ENCODE measurements at regions not wholly inside any gene's neighbourhood (a gene's known extent, or its start where the extent isn't known, plus 50 kb on each side); places are given as distances from the start of the nearest gene placed in this dataset.

- TF ChIP-seq, protein P1, sequence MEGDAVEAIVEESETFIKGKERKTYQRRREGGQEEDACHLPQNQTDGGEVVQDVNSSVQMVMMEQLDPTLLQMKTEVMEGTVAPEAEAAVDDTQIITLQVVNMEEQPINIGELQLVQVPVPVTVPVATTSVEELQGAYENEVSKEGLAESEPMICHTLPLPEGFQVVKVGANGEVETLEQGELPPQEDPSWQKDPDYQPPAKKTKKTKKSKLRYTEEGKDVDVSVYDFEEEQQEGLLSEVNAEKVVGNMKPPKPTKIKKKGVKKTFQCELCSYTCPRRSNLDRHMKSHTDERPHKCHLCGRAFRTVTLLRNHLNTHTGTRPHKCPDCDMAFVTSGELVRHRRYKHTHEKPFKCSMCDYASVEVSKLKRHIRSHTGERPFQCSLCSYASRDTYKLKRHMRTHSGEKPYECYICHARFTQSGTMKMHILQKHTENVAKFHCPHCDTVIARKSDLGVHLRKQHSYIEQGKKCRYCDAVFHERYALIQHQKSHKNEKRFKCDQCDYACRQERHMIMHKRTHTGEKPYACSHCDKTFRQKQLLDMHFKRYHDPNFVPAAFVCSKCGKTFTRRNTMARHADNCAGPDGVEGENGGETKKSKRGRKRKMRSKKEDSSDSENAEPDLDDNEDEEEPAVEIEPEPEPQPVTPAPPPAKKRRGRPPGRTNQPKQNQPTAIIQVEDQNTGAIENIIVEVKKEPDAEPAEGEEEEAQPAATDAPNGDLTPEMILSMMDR (IDR thresholded peaks at IDR 0.05), result no peak
- no peak for TF ChIP-seq POLR2A (IDR thresholded peaks at IDR 0.05)
Measured at GRCh38 chr13:53327680-53328315, 299.2 kb downstream of the OLFM4 start.
